OCI-LY1 (cell line): ENCODE measurements at regions not wholly inside any gene's neighbourhood (a gene's known extent, or its start where the extent isn't known, plus 50 kb on each side); places are given as distances from the start of the nearest gene placed in this dataset.

Experiments
- H2AFZ ChIP-seq: fragments of 200-600 bp; sonication (generic), shearing (Covaris generic); 2 replicates; pipeline ENCODE4 v1.6.0; 2014; ENCODE audit warnings: antibody characterized with exemption, mild to moderate bottlenecking, low read length
- H3F3A ChIP-seq: fragments of 200-600 bp; sonication (generic), shearing (Covaris generic); 2 replicates; pipeline ENCODE4 v1.6.0; 2014; ENCODE audit warnings: mild to moderate bottlenecking, antibody characterized with exemption, low read length, moderate library complexity; ENCODE audit not compliant: insufficient read depth
- H3K27ac ChIP-seq: fragments of 200-600 bp; sonication (generic); 2 replicates; pipeline ENCODE4 v1.5.1; 2014; ENCODE audit warnings: low read length, mixed run types, mild to moderate bottlenecking, low read depth; ENCODE audit not compliant: poor library complexity, severe bottlenecking
- H3K27me3 ChIP-seq: fragments of 200-600 bp; sonication (generic); 2 replicates; pipeline ENCODE4 v1.6.0; 2014; ENCODE audit warnings: antibody characterized with exemption, mild to moderate bottlenecking, low read length, moderate library complexity; ENCODE audit not compliant: insufficient read depth
- H3K36me3 ChIP-seq: fragments of 200-600 bp; sonication (generic); 2 replicates; pipeline ENCODE4 v1.6.1; 2014; ENCODE audit warnings: mild to moderate bottlenecking, antibody characterized with exemption, low read length, moderate library complexity, mixed read lengths; ENCODE audit not compliant: insufficient read depth
- H3K4me1 ChIP-seq: fragments of 200-600 bp; sonication (generic); 2 replicates; pipeline ENCODE4 v1.5.1; 2014; ENCODE audit warnings: mild to moderate bottlenecking, low read length, moderate library complexity; ENCODE audit not compliant: insufficient read depth, severe bottlenecking
- H3K4me2 ChIP-seq: fragments of 200-600 bp; sonication (generic), shearing (Covaris generic); 2 replicates; pipeline ENCODE4 v1.6.1; 2014; ENCODE audit warnings: low read length
- H3K4me3 ChIP-seq: fragments of 200-600 bp; sonication (generic); 2 replicates; pipeline ENCODE4 v1.5.1; 2014; ENCODE audit warnings: low read length, low read depth, mild to moderate bottlenecking, mixed read lengths; ENCODE audit not compliant: poor library complexity, severe bottlenecking
- H3K79me2 ChIP-seq: fragments of 200-600 bp; shearing (Covaris generic); 2 replicates; pipeline ENCODE4 v1.6.1; 2016; ENCODE audit warnings: mixed run types, low read length, mixed read lengths; ENCODE audit not compliant: insufficient read depth
- H3K9ac ChIP-seq: fragments of 200-600 bp; sonication (generic), shearing (Covaris generic); 2 replicates; pipeline ENCODE4 v1.6.1; 2014; ENCODE audit warnings: mild to moderate bottlenecking, low read length, mixed read lengths
- H3K9me2 ChIP-seq: fragments of 200-600 bp; sonication (generic), shearing (Covaris generic); 2 replicates; pipeline ENCODE4 v1.6.1; 2014; ENCODE audit warnings: low read depth, mild to moderate bottlenecking, low read length, mixed read lengths
- H3K9me3 ChIP-seq: fragments of 200-600 bp; shearing (Covaris generic); 2 replicates; pipeline ENCODE4 v1.6.1; 2014; ENCODE audit warnings: low read length, mixed read lengths
- H4K20me1 ChIP-seq: fragments of 200-600 bp; sonication (generic), shearing (Covaris generic); 2 replicates; pipeline ENCODE4 v1.6.0; 2016; ENCODE audit warnings: mild to moderate bottlenecking, low read length; ENCODE audit not compliant: insufficient read depth
- EZH2 ChIP-seq: fragments of 200-600 bp; sonication (generic), shearing (Covaris generic); IDR thresholded peaks from 2 replicates; pipeline ENCODE4 v1.8.0; 2017; ENCODE audit warnings: borderline replicate concordance, mixed run types, mild to moderate bottlenecking, antibody characterized with exemption, low read length, moderate library complexity, mixed read lengths
- TF ChIP-seq, protein P1 (sequence below): fragments of 200-600 bp; sonication (generic), shearing (Covaris generic); IDR thresholded peaks from 2 replicates; pipeline ENCODE4 v1.5.1; 2017; ENCODE audit warnings: mild to moderate bottlenecking, antibody characterized with exemption, low read length, moderate library complexity, mixed read lengths

DNA sequence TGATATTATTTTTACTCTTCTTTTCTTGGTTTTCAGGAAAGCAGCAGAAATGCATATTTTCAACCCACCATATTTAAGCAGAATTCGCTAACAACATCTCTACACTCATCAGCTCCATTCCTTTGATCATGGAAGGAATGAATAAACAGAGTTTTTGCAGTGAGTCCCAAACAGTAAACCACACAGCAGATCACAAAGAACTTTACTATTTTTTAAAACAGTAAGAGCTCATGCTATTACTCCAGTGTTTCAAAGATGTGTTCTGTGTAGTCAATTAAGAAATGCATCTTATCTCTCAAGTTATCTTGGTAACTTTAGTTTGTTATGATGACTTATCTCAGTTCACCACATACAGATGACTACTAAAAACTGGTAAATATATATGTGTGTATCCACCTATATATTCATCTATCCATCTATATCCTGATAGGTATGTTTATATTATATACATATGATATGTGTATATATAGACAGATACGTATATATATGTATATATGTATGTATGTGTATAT lies 843.5 kb downstream of the BCL11B start:
- Histone ChIP-seq H3K9ac (no peak overlapping the region), H3K9me2 (no peaks in the 10 kb centered on the region), H3K27me3 (no peaks in the 10 kb centered on the region), H4K20me1 (no peaks in the 10 kb centered on the region), H3K9me3 (no peaks in the 10 kb centered on the region), H3K36me3 (no peaks in the 10 kb centered on the region), H3F3A (no peaks in the 10 kb centered on the region), H2AFZ (no peak overlapping the region), H3K4me1 (no peaks in the 10 kb centered on the region), H3K27ac (no peak overlapping the region), H3K4me2 (no peak overlapping the region), H3K79me2 (no peaks in the 10 kb centered on the region), H3K4me3 (no peak overlapping the region)
- TF ChIP-seq, protein P1, sequence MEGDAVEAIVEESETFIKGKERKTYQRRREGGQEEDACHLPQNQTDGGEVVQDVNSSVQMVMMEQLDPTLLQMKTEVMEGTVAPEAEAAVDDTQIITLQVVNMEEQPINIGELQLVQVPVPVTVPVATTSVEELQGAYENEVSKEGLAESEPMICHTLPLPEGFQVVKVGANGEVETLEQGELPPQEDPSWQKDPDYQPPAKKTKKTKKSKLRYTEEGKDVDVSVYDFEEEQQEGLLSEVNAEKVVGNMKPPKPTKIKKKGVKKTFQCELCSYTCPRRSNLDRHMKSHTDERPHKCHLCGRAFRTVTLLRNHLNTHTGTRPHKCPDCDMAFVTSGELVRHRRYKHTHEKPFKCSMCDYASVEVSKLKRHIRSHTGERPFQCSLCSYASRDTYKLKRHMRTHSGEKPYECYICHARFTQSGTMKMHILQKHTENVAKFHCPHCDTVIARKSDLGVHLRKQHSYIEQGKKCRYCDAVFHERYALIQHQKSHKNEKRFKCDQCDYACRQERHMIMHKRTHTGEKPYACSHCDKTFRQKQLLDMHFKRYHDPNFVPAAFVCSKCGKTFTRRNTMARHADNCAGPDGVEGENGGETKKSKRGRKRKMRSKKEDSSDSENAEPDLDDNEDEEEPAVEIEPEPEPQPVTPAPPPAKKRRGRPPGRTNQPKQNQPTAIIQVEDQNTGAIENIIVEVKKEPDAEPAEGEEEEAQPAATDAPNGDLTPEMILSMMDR: no peak
- no peak for TF ChIP-seq EZH2

DNA sequence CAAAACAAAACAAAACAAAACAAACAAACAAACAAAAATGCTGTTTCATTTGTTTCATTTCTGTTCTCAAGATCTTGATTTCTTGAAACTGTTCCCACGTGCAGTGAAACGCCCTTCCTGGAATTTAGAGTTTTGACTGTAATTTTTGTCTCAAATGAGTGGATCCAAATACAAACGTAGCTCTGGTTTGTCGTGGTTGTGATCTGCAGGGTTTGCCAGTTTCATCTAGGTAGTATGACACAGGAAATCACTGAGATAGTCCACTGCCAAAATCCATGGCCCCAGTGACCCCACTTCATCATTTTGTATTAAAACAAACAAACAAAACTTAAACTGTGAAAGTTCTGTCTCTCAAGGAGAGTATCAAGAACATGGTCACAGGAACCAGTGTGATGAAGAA lies 838.6 kb downstream of the BCL11B start:
- Histone ChIP-seq H3K4me1 (no peaks in the 10 kb centered on the region), H3K27ac (no peak overlapping the region), H2AFZ (no peak overlapping the region), H3K79me2 (no peaks in the 10 kb centered on the region), H3K36me3 (no peaks in the 10 kb centered on the region), H3K9ac (no peak overlapping the region), H3K9me3 (no peaks in the 10 kb centered on the region), H3K9me2 (no peaks in the 10 kb centered on the region), H3K27me3 (no peaks in the 10 kb centered on the region), H3F3A (no peaks in the 10 kb centered on the region), H4K20me1 (no peaks in the 10 kb centered on the region), H3K4me3 (no peak overlapping the region), H3K4me2 (no peak overlapping the region)
- no peak for TF ChIP-seq EZH2
- TF ChIP-seq, protein P1: no peak

GRCh38 chr14:98437113-98437512 lies 834.9 kb downstream of the BCL11B start:
- Histone ChIP-seq H3K4me3 (no peak overlapping the region), H3F3A (no peaks in the 10 kb centered on the region), H3K9me3 (no peaks in the 10 kb centered on the region), H3K4me1 (no peaks in the 10 kb centered on the region), H3K9me2 (no peaks in the 10 kb centered on the region), H3K27ac (no peak overlapping the region), H3K4me2 (no peak overlapping the region), H3K9ac (no peak overlapping the region), H2AFZ (no peak overlapping the region), H3K36me3 (no peaks in the 10 kb centered on the region), H3K79me2 (no peaks in the 10 kb centered on the region), H3K27me3 (no peaks in the 10 kb centered on the region), H4K20me1 (no peaks in the 10 kb centered on the region)
- TF ChIP-seq, protein P1: no peak
- no peak for TF ChIP-seq EZH2
